ENCODE measurements at regions not wholly inside any gene's neighbourhood (a gene's known extent, or its start where the extent isn't known, plus 50 kb on each side); places are given as distances from the start of the nearest gene placed in this dataset.

GRCh38 chr7:79512261-79512660 is 58.8 kb upstream of the MAGI2 start:
- TF ChIP-seq, protein P1, sequence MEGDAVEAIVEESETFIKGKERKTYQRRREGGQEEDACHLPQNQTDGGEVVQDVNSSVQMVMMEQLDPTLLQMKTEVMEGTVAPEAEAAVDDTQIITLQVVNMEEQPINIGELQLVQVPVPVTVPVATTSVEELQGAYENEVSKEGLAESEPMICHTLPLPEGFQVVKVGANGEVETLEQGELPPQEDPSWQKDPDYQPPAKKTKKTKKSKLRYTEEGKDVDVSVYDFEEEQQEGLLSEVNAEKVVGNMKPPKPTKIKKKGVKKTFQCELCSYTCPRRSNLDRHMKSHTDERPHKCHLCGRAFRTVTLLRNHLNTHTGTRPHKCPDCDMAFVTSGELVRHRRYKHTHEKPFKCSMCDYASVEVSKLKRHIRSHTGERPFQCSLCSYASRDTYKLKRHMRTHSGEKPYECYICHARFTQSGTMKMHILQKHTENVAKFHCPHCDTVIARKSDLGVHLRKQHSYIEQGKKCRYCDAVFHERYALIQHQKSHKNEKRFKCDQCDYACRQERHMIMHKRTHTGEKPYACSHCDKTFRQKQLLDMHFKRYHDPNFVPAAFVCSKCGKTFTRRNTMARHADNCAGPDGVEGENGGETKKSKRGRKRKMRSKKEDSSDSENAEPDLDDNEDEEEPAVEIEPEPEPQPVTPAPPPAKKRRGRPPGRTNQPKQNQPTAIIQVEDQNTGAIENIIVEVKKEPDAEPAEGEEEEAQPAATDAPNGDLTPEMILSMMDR (IDR thresholded peaks at IDR 0.05; ENCODE audit: low read length) = no peak
- no peak for TF ChIP-seq EZH2phosphoT487 (IDR thresholded peaks at IDR 0.05; ENCODE audit: low read length)
